GM21576 (cell line): ENCODE measurements at regions not wholly inside any gene's neighbourhood (a gene's known extent, or its start where the extent isn't known, plus 50 kb on each side); places are given as distances from the start of the nearest gene placed in this dataset.
A peak's percentile ranks its signal among the peaks of the same experiment; 100 is the strongest.

Experiments
- ATAC-seq: cut with Tn5 transposase; IDR thresholded peaks from one replicate; pipeline ENCODE4 v1.9.1; 2021; ENCODE audit warnings: mild to moderate bottlenecking, moderate library complexity; ENCODE audit not compliant: unreplicated experiment

- no peak for ATAC-seq
Observed at GRCh38 chr1:23639460-23640095, 52.0 kb upstream of the RPL11 start.

- no peak for ATAC-seq
Observed at GRCh38 chr1:23638786-23639241, 52.8 kb upstream of the RPL11 start.

DNA sequence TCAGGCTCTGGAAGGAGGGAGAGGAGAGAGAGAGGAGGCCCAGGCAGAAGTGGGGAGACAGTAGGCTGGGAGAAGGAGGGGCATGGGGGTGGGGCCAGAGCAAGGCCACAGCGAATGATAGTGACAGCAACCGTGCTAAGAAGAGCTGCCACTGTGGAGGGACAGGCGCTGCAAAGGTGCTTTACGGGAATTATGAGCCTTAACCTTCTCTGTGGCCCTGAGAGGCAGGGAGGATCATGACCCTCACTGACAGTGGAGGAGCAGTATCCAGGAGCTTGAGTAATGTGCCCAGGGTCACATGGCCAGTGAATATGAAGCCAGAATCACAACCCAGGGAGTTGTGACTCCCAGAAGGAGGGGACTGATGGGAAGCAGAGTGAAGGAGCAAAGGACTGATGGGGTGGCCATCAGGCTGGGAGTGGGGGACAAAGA, 53.4 kb upstream of the RPL11 start:
- no peak for ATAC-seq

DNA sequence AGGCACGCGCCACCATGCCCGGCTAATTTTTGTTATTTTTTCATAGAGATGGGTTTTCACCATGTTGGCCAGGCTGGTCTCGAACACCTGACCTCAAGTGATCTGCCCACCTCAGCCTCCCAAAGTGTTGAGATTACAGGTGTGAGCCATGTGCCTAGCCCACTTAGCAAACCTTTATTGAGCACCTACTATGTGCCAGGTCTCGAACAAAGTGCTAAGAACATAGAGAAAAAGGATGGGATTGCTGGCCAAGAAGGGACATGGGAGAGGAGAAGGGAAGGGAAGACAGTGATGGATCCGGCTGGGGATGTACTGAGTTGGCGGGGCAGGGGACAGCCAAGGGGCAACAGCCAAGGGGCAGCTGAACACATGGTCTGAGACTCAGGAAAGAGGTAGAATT, 55.6 kb upstream of the RPL11 start:
- ATAC-seq, result no peak

DNA sequence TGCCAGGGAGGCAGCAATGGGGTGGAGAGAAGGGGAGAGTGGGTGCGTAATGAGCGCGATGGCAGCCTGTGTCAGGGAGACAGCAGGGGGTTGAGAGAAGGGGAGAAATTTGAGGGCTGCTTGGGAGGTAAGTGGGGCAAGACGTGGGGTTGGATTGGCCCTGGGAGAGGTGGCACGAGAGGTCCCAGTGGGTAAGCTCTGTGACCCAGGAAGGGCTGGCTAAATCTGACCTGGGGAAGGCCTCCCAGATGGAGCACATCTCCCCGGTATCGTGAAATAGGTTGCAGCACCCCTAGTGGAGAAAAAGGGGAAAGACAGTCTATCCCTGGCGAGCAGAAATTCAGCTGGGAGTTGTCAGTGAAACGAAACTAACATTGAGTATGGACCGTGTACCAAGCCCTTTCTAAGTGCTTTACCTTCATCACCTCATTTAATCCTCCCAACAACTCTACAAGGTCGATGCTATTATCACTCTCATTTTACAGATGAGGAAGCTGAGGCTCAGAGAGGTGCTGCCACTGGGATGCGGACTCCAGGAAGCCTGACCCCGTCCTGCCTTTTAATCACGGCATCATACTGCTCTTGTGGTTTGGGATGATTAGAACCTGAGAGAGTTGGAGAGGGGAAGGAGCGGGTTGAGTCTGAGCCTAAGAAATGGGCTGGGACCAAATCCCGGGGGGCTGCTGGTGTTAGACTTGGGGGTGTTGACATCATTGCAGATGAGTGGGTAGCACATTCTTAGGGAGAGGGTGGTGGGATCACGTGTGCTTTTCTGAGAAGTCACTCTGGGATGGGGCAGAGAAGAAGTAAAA, 56.6 kb upstream of the RPL11 start:
- no peak for ATAC-seq

- no peak for ATAC-seq
Observed at GRCh38 chr1:23634518-23634839, 57.1 kb upstream of the RPL11 start.

GRCh38 chr1:23632479-23633160, 59.0 kb upstream of the RPL11 start:
- ATAC-seq, result no peak

DNA sequence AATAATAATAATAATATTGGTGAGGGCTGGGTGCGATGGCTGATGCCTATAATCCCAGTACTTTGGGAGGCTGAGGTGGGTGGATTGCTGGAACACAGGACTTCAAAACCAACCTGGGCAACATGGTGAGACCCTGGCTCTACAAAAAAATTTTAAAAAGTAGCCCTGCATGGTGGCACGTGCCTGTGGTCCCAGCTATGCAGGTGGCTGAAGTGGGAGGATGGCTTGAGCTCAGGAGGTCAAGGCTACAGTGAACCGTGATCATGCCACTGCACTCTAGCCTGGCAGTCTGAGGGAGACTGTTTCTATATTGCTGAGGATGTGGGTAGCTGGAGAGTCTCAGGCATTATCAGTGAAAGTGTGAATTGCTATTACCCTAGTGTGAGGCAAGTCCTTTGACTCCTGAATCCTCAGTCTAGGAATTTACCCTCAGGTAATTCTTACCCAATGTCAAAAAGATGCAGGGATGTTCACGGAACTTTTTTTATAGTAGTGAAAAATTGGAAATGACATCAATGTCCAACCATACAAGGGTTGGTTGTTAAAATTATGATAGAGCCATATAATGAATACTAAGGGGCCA, 61.8 kb upstream of the RPL11 start:
- ATAC-seq, result no peak

- ATAC-seq, result no peak
Observed at GRCh38 chr1:23628951-23629387, 62.6 kb upstream of the RPL11 start.

GRCh38 chr1:23627069-23627735, 64.4 kb upstream of the RPL11 start:
- ATAC-seq, result no peak

GRCh38 chr1:23625929-23626535, 65.6 kb upstream of the RPL11 start:
- ATAC-seq, result no peak

- no peak for ATAC-seq
Observed at GRCh38 chr1:23625459-23625858, 66.1 kb upstream of the RPL11 start.

DNA sequence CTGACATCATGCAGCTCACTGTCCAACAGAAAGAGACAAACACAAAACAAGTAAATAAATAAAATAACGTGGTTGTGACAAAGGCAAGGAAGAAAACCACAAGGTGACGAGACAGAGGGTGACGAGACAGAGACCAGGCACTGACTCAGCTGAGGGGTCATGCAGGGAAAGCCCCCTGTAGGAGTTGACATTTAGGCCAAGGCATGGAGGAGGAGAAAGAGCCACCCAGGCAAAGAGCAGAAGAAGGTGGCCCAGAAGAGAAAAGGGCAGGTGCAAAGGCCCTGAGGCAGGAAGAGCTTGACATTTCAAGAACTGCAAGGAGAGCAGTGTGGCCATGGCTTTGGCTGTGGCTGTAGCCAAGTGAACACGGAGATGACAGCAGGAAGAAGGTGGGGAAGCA, 65.1 kb upstream of the ID3 start:
- ATAC-seq, result no peak

DNA sequence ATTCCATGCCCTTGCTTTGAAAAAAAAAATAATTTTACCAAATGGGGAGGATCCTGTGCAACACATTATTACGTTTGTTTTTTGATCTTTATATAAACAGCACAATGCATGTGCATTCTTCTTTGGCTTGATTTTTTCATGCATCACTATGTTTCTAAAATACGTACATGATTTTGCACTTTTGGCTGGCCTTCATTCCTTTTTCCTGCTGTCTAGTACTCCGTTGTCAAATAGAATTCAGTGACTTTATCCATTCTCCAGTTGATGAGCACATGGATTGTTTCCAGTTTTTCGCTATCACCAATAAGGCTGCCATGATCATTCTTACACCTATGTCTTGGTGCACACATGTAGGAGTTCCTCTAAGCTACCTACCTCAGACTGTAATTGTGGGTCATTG, 63.0 kb upstream of the ID3 start:
- ATAC-seq, result no peak

DNA sequence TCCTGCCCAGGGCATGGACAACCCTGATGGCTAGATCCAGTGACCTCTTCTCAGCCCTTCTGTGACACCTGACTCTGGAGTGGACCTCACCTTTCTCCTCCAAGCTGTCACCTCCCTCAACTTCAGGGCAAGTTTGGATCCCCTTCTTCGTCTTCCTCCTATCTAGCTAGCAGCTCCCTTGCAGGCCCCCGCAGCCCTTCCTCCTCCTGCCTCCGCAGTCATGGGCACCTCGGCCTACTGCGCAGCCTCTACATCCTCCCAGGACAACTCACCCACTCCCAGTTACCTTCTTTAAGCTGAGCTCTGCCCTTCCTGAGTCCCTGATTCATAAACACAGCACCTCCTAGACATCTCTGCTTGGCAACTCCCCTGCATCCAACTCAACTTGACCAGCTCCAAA, 61.3 kb upstream of the ID3 start:
- ATAC-seq, result no peak

DNA sequence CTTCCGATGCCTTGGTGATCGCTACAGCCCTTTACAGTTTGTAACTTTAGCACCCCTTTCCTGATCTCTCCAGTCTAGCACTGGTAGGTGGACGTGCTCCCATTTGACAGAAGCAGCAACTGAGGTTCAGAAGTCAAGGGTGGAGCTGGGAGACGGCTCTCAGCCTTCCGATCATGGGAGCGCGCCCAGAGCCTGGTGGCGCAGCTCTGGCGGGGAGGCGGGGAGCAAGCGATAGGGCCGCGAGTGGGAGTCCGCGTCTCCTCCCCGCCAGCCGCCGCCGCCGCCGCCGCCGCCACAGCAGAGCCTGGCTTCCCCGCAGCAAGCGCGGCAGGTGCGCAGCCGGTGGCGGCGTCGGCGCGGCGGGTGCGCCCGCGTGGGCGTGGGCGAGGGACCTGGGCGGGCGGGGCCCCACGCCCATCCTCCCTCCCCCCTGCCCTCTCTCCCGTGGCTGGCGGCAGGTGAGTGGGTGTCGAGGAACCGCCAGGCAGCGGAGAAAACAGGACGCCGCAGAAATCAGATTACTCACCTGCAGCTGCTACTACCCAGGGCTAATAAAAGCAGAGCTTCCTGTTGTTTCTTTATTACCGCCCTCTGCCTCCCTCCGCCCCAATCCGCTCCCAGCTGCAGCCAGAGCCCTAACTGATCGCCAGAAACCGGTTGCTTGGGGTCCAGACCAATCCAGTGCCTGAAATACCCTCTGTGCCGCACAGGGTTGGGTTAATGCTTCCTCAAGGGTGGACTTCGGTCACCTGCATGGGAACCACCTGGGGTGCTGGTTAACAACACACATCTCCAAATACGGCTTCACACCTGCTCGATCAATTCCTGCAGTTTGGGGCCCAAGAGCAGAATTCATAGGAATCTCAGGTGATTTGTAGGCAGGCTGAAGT, 60.2 kb upstream of the ID3 start:
- ATAC-seq, result peak; percentile 63

GRCh38 chr1:23618586-23619083, 59.3 kb upstream of the ID3 start:
- ATAC-seq, result no peak

- no peak for ATAC-seq
Observed at GRCh38 chr1:23617084-23617521, 57.8 kb upstream of the ID3 start.

DNA sequence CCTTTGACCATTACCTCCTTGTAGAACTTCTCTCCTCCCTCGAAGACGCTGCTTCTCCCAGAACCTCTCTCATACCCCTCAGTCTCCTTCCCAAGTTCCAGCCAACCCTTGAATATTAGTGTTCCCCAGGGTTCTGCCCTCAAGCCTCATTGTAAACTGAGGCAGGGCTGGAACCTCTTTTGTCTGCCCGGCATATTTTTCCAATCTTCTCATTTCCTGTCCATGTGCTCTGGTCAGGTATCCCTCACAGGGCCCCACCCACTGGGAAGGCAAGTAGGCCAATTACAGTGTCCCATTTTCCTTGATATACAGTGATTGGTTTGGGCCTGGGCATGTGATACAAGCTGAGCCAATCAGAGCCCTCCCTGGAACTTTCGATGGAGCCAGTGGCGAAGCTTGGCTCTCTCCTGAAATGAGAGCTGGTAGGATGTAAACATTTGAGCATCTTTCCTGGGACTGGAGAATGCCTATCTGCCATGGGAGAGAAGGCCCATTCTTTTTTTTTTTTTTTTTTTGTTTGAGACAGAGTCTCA, 57.1 kb upstream of the ID3 start:
- no peak for ATAC-seq
